Non-pigmented ciliary epithelial cell (primary cell): ENCODE measurements at regions not wholly inside any gene's neighbourhood (a gene's known extent, or its start where the extent isn't known, plus 50 kb on each side); places are given as distances from the start of the nearest gene placed in this dataset.
"Not testable (repeated sequence)": the region's sequence is repeated elsewhere in the genome, so short reads cannot be mapped to it uniquely, and the experiment has no call there.

Source experiments
- DNase-seq: peaks from one replicate; pipeline ENCODE4 v3.0.0-alpha.2; 2010; ENCODE audit warnings: low read depth

- DNase-seq: no peak
Observed at GRCh38 chr1:47661040-47661439, 223.2 kb downstream of the FOXD2 start.

GRCh38 chr1:47662068-47662467 is 224.2 kb downstream of the FOXD2 start:
- no peak for DNase-seq

GRCh38 chr1:47663286-47663685 is 225.4 kb downstream of the FOXD2 start:
- DNase-seq: no peak

- DNase-seq: no peak
Observed at GRCh38 chr1:47664356-47664755, 226.5 kb downstream of the FOXD2 start.

DNA sequence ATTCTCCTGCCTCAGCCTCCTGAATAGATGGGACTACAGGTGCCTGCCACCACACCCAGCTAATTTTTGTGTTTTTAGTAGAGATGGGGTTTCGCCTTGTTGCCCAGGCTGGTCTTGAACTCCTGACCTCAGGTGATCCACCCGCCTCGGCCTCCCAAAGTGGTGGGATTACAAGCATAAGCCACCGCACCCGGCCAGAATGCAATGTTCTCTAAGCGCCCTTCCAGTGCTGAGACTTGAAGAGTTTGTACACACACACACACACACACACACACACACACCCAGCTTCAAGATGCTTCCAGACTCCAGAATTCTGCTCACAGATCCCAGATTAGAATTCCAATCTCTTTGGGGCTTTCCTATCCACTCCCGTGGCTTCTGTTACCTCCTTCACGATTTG is 227.1 kb downstream of the FOXD2 start:
- DNase-seq: not testable (repeated sequence)

DNA sequence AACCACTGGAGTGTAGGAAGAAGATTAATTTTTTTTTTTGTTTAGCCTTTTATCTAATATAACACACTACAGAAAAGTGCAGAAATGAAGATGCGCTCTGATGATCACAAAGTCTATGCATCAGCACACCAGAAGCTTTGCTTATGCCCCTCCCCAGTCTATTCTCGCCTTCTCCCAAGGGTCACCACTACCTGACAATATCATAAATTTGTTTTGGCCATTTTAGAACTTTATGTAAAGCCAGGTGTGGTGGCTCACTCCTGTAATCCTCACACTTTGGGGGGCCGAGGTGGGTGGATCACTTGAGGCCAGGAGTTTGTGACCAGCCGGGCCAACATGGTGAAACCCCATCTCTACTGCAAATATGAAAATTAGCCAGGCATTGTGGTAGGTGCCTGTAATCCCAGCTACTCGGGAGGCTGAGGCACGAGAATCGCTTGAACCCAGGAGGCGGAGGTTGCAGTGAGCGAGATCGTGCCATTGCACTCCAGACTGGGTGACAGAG is 231.3 kb downstream of the FOXD2 start:
- no peak for DNase-seq

GRCh38 chr1:47672622-47673021 is 234.8 kb downstream of the FOXD2 start:
- DNase-seq: no peak

GRCh38 chr1:47674189-47674588 is 236.3 kb downstream of the FOXD2 start:
- DNase-seq: no peak

DNA sequence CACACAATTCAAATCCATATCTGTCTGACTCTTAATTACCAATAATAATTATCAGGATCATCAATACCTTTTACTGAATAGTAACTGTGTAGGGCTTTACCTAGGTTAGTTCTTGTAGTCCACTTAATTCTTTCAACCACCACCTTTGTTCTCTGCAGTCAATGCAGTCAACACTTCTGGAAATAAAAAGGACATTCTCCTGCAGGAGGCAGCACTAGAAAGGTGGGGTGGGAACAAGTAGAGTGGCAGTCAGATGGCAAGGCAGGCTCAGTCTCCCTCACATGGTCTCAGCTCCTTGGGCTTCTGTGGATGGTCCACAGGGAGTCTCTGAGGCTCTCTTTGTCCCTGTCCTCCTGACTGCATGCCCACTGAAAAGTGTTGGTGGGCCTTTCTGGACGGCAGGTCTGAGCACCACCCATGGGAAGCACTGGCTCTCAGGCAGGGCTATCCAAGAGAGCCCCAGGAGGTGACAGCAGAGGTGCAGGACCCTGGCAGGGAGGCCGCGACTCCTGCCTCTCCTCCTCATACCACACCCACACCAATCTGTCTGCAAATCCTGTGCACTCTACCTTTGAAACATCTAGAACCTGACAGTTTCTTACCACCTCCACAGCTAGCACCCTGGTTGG is 237.3 kb downstream of the FOXD2 start:
- DNase-seq: no peak

DNA sequence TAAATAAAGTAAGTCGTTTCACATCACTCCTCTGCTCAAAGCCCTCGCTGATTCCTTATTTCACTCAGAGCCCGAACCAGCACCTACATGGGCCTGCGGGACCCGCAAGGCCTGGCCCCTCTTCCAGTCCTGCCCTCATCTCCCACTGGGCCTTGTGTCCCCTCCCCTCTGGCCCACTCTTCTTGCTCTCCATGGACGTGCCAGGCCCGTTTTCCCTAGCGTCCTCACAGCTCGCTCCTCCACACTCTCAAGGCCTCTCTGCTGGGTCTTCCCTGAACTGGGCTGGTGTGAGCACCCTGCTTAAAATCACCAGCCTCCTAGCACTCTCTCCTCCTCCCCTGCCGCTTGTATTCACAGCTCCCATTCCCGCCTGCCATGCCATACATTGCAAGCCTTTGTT is 237.9 kb downstream of the FOXD2 start:
- DNase-seq: no peak

- DNase-seq: no peak
Observed at GRCh38 chr1:47676311-47677054, 238.6 kb downstream of the FOXD2 start.

GRCh38 chr1:47677241-47677940 is 239.5 kb downstream of the FOXD2 start:
- DNase-seq: no peak

GRCh38 chr1:47678464-47678980 is 240.7 kb downstream of the FOXD2 start:
- no peak for DNase-seq

DNA sequence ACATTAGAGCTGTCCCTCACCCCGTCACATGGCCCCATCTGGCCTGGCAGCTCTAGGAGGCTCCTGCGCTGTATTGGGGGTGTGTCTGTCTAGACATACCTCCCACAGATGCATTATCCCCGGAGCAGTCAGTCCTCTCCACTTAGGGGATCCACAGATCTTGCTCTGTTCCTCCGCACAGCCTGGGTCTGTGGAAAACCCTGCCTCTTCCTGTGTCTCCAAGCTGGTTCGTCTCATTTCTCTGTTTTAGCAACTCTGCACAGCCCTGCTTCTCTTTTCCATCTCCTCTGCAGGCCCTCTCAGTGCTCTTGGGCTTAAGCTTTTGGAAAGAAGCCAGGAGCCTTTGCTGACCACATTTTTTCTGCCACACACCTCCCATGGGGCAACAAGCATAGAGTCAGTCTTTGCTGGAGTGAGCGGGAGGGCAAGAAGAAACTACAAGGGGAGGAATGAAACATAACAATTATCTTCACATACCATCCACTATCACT is 241.5 kb downstream of the FOXD2 start:
- DNase-seq: no peak

DNA sequence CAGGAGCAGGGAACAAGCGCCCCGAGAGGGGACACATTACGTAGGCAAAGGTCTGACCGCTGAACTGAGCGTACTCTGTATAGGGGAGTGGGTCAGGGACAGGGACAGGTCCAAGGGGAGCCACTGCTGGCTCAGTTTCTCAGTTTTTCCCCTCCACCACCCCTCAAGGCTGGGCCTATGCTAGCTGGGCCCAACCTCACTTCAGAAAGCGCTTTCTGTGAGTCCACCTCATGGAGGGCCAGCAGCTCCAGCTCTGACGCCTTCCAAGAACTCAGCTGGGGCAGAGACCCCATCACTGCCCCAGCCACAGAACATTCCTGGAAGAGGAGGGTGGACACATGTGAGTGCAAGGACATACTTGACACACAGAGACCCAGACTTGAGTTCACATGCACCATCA is 242.0 kb downstream of the FOXD2 start:
- no peak for DNase-seq

GRCh38 chr1:47680815-47681475 is 243.1 kb downstream of the FOXD2 start:
- no peak for DNase-seq

DNA sequence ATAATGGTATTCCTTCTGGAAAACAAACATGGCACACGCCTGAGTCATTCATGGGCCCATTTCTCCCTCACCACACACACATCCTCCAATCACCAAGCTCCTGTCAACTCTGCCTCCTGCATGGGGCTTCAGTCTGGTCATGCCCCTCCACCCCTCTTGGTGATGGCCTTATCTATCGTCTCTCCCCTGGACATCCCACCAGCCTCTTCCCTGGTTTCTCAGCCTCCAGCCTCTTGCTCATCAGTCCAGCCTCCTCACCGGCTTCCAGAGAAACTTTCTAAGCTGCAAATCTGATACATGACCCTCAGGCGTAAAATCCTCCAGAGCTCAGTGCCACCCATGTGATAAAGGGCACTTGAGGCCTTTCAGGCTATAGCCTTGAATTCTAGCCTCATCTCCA is 243.9 kb downstream of the FOXD2 start:
- no peak for DNase-seq

DNA sequence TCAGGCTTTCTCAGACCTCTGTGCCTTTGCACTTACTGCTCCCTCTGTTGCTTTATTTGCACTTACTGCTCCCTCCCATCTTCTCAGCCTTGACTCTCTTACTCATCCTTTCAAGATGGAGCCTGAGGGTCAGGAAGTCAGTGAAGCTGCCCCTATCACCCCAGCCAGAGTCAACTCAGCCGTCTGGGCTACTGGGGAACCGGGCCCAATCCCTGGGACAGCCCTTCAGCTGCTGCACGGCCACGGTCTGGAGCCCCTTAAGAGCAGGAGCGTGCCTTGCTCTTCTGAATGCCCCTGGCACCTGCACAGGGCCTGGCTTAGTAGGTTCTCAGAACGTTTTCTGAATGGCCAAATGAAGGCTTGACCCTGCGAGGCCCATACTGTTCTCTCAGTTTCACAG is 244.4 kb downstream of the FOXD2 start:
- DNase-seq: no peak

DNA sequence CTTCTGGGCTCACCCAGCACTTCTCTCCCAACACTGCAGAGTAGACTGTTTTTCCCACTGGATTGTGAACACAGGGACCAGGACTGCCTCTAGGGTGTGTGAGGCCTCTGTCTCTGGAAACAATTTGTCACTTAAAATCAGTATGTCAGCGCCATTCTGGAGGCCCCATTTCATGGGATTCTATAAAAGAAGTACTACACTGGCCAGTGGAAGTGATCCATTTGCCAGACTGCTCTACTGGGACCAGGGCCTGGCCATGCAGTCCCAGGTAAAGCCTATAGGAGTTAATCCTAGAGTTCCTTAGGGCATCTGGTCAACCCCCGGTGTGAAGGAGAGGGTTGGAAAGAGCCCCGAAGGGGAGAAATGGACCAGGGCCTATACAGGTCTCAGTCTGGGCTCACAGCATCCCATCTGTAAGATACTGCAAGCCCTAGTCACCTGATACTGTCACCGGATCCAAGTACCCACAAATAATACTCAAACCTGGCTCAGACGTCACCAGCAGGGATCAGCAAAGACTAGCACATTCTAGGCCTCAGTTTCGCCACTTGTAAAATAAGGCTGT is 245.0 kb downstream of the FOXD2 start:
- DNase-seq: no peak

DNA sequence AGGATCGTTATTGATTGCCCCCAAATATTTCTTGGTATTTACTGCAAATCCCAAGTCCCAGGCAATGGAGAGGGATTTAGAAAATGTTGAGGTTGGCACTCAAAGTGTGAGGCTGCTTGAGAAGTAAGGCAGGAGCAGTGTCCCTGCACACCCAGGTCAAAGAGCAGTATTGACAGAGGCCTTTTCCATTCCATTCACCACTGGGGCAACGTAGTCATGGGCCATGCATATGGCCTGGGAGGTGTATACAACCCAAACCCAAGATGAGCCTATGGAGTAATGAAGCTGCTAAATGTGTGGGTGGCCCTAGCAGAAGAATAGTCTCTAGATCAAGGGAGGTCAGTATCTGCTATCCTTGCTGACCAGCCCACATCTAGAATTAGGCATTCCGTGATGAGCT is 245.6 kb downstream of the FOXD2 start:
- DNase-seq: no peak

- DNase-seq: no peak
Observed at GRCh38 chr1:47684518-47684917, 246.7 kb downstream of the FOXD2 start.
